Osteoblast (primary cell): ENCODE measurements at regions not wholly inside any gene's neighbourhood (a gene's known extent, or its start where the extent isn't known, plus 50 kb on each side); places are given as distances from the start of the nearest gene placed in this dataset.

Source experiments
- DNase-seq: peaks from one replicate; pipeline ENCODE4 v3.0.0; 2011; ENCODE audit warnings: low spot score, mixed read lengths; ENCODE audit not compliant: insufficient read length; ENCODE audit errors: missing footprints
- H2AFZ ChIP-seq: 2 replicates; pipeline ENCODE4 v1.6.0; 2011; ENCODE audit warnings: mild to moderate bottlenecking, low read length
- H3K27ac ChIP-seq: 2 replicates; pipeline ENCODE4 v1.5.1; 2011; ENCODE audit warnings: mild to moderate bottlenecking, low read depth, low read length, moderate library complexity
- H3K27me3 ChIP-seq: 2 replicates; pipeline ENCODE4 v1.6.0; 2012; ENCODE audit warnings: mild to moderate bottlenecking, control low read depth, inconsistent platforms, low read length, moderate library complexity; ENCODE audit not compliant: insufficient read depth
- H3K36me3 ChIP-seq: 2 replicates; pipeline ENCODE4 v1.5.1; 2011; ENCODE audit warnings: mild to moderate bottlenecking, low read length, control low read depth, moderate library complexity; ENCODE audit not compliant: insufficient read depth
- H3K4me1 ChIP-seq: 2 replicates; pipeline ENCODE4 v1.5.1; 2011; ENCODE audit warnings: mild to moderate bottlenecking, low read length, control low read depth, moderate library complexity; ENCODE audit not compliant: insufficient read depth
- H3K4me2 ChIP-seq: 2 replicates; pipeline ENCODE4 v1.6.0; 2011; ENCODE audit warnings: mild to moderate bottlenecking, low read length; ENCODE audit not compliant: insufficient read depth
- H3K4me3 ChIP-seq: fragments of 200-600 bp; sonication (generic); 3 replicates; pipeline ENCODE4 v1.5.1; 2012; ENCODE audit warnings: mild to moderate bottlenecking, low read length, inconsistent platforms; ENCODE audit not compliant: insufficient read depth
- H3K79me2 ChIP-seq: 2 replicates; pipeline ENCODE4 v1.6.0; 2012; ENCODE audit warnings: mild to moderate bottlenecking, low read length, control low read depth, inconsistent platforms; ENCODE audit not compliant: insufficient read depth
- H3K9me3 ChIP-seq: 2 replicates; pipeline ENCODE4 v1.5.1; 2011; ENCODE audit warnings: low read depth, low read length, control low read depth
- H4K20me1 ChIP-seq: 2 replicates; pipeline ENCODE4 v1.6.0; 2012; ENCODE audit warnings: mild to moderate bottlenecking, low read length, control low read depth; ENCODE audit not compliant: insufficient read depth
- TF ChIP-seq, protein P1 (sequence below): IDR thresholded peaks from 2 replicates; pipeline ENCODE4 v1.5.1; 2011; ENCODE audit warnings: mild to moderate bottlenecking, low read depth, low read length, moderate library complexity; ENCODE audit errors: extremely low read depth

DNA sequence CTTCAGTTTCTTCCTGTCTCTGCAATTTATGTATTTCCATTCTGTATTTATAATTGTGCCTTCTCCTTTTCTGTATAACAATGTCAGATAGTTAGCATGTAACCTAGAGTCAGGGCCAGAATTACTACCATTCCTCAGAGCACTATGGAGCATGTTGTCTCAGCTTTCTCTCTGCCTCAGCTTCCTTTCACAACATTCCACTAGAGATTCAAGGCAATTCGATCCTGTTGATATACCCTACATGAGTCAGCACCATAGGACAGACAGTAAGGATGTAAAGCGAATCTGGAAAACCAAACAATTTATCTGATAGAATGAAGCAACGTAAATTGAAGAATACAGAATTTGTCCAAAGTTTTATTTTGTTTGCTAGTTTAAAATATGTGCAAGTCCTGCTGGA is 728.3 kb upstream of the SEMA6A start:
- no peaks in the 10 kb centered on the region for H4K20me1 ChIP-seq
- no peaks in the 10 kb centered on the region for H3K79me2 ChIP-seq
- H3K36me3 ChIP-seq = no peaks in the 10 kb centered on the region
- no peak overlapping the region for H2AFZ ChIP-seq
- TF ChIP-seq, protein P1, sequence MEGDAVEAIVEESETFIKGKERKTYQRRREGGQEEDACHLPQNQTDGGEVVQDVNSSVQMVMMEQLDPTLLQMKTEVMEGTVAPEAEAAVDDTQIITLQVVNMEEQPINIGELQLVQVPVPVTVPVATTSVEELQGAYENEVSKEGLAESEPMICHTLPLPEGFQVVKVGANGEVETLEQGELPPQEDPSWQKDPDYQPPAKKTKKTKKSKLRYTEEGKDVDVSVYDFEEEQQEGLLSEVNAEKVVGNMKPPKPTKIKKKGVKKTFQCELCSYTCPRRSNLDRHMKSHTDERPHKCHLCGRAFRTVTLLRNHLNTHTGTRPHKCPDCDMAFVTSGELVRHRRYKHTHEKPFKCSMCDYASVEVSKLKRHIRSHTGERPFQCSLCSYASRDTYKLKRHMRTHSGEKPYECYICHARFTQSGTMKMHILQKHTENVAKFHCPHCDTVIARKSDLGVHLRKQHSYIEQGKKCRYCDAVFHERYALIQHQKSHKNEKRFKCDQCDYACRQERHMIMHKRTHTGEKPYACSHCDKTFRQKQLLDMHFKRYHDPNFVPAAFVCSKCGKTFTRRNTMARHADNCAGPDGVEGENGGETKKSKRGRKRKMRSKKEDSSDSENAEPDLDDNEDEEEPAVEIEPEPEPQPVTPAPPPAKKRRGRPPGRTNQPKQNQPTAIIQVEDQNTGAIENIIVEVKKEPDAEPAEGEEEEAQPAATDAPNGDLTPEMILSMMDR = no peak
- no peaks in the 10 kb centered on the region for H3K9me3 ChIP-seq
- no peaks in the 10 kb centered on the region for H3K4me1 ChIP-seq
- no peaks in the 10 kb centered on the region for H3K27me3 ChIP-seq
- DNase-seq = no peak
- H3K4me2 ChIP-seq = no peak overlapping the region
- no peak overlapping the region for H3K4me3 ChIP-seq
- H3K27ac ChIP-seq = no peak overlapping the region

GRCh38 chr5:117302473-117302872 is 727.9 kb upstream of the SEMA6A start:
- DNase-seq = no peak
- H2AFZ ChIP-seq = no peak overlapping the region
- no peak overlapping the region for H3K4me3 ChIP-seq

GRCh38 chr5:117299936-117300328 is 725.3 kb upstream of the SEMA6A start:
- no peaks in the 10 kb centered on the region for H3K9me3 ChIP-seq
- H3K27ac ChIP-seq = no peak overlapping the region
- no peak overlapping the region for H2AFZ ChIP-seq
- no peak overlapping the region for H3K4me2 ChIP-seq
- H3K4me1 ChIP-seq = no peaks in the 10 kb centered on the region
- no peak overlapping the region for H3K4me3 ChIP-seq
- H3K79me2 ChIP-seq = no peaks in the 10 kb centered on the region
- DNase-seq = no peak
- H3K27me3 ChIP-seq = no peaks in the 10 kb centered on the region
- H4K20me1 ChIP-seq = no peaks in the 10 kb centered on the region
- H3K36me3 ChIP-seq = no peaks in the 10 kb centered on the region
- TF ChIP-seq, protein P1 = no peak

More at GRCh38 chr5:117302473-117302872, 727.9 kb upstream of the SEMA6A start:
- TF ChIP-seq, protein P1 = no peak
- Histone ChIP-seq H4K20me1 (no peaks in the 10 kb centered on the region), H3K79me2 (no peaks in the 10 kb centered on the region), H3K27ac (no peak overlapping the region), H3K36me3 (no peaks in the 10 kb centered on the region), H3K4me1 (no peaks in the 10 kb centered on the region), H3K4me2 (no peak overlapping the region), H3K27me3 (no peaks in the 10 kb centered on the region), H3K9me3 (no peaks in the 10 kb centered on the region)

- TF ChIP-seq, protein P1 = no peak
- Histone ChIP-seq H3K27ac (no peak overlapping the region), H3K36me3 (no peaks in the 10 kb centered on the region), H3K4me3 (no peak overlapping the region), H3K4me1 (no peaks in the 10 kb centered on the region), H3K27me3 (no peaks in the 10 kb centered on the region), H4K20me1 (no peaks in the 10 kb centered on the region), H2AFZ (no peak overlapping the region), H3K79me2 (no peaks in the 10 kb centered on the region), H3K4me2 (no peak overlapping the region), H3K9me3 (no peaks in the 10 kb centered on the region)
- DNase-seq = no peak
Observed at GRCh38 chr5:117299224-117299935, 724.8 kb upstream of the SEMA6A start.
